Activated CD4-positive, CD25-positive, alpha-beta regulatory T cell (primary cell): ENCODE measurements at regions not wholly inside any gene's neighbourhood (a gene's known extent, or its start where the extent isn't known, plus 50 kb on each side); places are given as distances from the start of the nearest gene placed in this dataset.

Experiments
- DNase-seq, 4 experiments: peaks; one replicate each; lab custom pipeline; 2025; lab: John Stamatoyannopoulos, UW

DNA sequence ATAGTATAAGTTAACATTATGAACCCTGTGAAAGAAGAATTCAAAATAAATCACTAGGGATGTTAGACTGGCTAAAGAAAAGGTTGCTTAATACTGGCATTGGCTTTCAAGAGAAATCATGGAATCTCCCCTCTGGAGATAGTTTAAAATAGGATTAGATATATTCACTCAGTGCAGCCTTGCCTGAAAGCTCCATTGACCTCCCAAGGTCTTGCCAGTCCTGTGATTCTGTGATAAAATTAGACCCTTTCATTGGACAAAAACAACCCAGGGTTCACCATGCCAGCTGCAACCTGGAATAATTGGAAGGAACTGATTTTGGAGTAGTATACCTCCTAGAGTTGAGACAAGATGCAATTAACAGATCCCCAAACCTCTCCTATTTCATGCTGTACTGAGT, 588.1 kb upstream of the MEF2C start:
- no peak for DNase-seq

GRCh38 chr5:89470658-89471057, 587.7 kb upstream of the MEF2C start:
- DNase-seq: no peak

- no peak for DNase-seq
Observed at GRCh38 chr5:89458332-89458656, 575.3 kb upstream of the MEF2C start.

- DNase-seq: no peak
Observed at GRCh38 chr5:89457411-89458331, 574.7 kb upstream of the MEF2C start.

GRCh38 chr5:89452081-89452480, 569.1 kb upstream of the MEF2C start:
- DNase-seq: no peak

DNA sequence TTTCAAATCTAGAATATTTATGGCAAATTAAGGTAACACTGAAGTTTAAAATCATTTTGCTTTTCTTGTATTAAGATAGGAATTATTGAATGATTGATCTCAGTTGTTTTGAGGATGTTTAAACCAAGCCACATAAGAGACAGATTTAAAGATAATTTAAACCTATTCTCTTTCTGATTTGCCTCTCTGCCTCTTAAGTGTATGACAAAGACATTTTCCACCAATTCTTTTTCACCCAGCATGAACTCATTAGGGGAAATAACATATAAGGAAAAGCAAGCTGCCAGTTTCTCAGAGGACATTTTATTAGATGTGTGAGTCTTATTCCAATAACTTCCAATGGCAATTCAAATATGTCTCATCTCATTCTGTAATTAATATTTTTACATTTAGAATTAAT, 568.3 kb upstream of the MEF2C start:
- DNase-seq: no peak

GRCh38 chr5:89450149-89450538, 567.2 kb upstream of the MEF2C start:
- no peak for DNase-seq

GRCh38 chr5:89449392-89450148, 566.6 kb upstream of the MEF2C start:
- DNase-seq: no peak

DNA sequence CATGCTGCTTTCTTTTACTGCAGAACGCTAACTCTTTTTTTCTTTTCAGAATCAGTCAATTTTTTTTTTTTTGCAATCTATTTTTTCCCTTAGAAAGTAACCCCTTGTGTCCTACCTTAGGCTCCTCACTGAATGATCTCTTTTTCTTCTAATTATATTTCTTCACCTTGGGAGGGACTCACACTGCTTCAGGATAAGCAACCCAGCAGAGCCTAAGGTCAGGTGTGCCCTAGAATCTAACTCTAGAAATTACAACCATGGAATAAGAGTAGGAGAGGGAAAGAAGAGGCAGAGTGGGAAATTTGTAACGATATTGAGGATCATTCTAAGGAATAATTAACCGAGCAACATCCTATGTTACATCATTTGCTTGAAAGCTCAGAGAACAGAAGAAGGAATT, 564.0 kb upstream of the MEF2C start:
- DNase-seq: no peak

GRCh38 chr5:89445106-89445745, 562.2 kb upstream of the MEF2C start:
- no peak for DNase-seq

GRCh38 chr5:89444088-89444487, 561.1 kb upstream of the MEF2C start:
- no peak for DNase-seq

DNA sequence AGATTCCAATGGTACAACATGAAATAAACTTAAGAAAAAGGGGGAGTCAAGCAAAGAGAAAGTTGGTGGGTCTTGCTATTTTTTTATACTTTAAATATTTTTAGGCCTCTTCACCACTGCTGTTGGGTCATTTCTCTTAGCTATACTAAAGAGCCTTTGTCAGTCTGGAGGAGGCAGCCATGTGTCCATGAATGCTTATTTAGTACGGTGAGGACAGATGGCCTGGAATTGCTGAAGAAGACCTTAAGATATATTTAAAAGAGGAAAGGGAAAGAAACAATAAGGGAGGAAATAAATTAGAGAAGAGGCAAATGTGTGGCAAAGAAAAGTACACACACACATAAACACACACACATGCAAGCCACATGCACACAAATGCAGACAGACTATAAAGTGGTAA, 560.5 kb upstream of the MEF2C start:
- no peak for DNase-seq

DNA sequence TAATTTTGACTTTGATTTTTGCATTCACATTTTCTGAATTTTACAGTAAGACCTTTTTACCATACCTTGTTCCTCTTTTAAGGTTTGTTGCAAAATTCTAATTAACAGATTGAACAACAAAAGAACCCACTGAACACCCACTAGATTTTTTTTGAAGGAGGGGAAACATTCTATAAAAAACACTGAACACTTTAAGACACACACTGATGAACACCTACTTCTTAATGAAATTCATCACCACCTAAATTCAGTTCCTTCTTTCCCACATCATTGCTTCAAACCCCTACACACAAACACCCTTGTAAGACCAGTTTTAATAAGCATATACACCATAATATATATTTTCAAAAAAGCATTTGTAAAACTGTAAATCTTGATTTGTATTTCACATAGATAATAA, 559.0 kb upstream of the MEF2C start:
- no peak for DNase-seq

- no peak for DNase-seq
Observed at GRCh38 chr5:89440670-89441069, 557.7 kb upstream of the MEF2C start.

DNA sequence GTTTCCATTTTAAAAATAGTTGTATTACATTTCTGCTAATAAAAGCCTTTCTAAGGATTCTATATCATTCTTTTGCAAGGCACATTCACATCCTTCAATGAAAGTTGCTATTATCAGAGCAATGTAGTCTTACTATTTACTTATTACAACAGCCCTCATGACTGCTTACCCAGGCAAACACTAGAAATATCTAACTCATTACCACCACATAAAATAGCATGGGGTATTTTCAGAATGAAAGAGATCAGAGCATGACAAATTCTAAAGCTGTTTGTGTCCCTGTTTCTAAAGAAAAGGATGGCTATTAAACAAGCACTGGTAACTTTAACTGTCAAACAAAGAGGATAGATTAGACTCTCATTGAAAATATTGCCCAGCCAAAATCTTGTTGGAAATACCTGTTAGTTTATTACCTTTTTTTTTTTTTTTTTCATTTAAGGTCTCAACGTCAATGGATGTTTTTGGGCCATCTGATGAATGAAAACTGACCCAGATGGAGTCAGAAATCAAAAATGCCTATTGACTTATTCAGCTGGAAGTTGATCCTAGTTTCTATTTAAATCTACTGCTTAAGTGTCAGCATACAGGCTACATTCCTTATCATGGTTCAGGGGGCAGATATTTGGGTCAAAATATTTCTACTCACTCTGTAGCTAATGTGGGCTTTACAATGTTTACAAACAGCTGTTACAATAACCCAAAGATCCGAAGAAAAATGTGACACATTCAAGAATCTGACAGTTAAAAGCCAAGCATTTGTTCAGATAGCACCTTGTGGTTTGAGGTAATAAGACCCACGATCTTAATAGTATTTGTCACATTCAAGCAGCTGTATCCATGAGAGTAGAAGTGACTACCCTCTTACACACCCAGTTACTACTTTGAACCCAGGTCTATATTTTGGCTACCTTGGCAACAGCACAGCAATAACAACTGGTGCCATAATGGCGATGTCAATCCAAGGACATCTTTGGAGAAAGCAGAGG, 554.8 kb upstream of the MEF2C start:
- DNase-seq: no peak

DNA sequence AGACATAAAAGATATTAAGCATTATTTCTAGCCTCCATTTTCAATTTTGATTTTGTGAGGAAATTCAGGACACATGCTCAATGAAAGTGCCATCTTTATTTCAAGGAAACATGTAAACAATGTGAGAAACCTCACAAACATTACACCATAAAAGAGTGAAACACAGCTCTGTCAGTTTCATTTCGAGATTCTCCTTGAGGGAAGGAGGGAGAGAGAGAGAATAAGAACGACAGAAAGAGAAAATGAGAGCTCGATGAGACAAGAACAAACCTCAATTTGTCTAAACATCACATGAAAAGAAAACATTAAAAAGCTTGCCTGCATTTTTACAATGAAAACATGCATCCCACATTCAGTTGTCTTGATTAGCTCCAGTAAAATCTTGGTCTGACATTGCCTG, 553.5 kb upstream of the MEF2C start:
- no peak for DNase-seq

- DNase-seq: no peak
Observed at GRCh38 chr5:89435347-89435746, 552.4 kb upstream of the MEF2C start.

GRCh38 chr5:89428624-89429023, 545.6 kb upstream of the MEF2C start:
- no peak for DNase-seq

GRCh38 chr5:89425062-89425461, 542.1 kb upstream of the MEF2C start:
- no peak for DNase-seq

DNA sequence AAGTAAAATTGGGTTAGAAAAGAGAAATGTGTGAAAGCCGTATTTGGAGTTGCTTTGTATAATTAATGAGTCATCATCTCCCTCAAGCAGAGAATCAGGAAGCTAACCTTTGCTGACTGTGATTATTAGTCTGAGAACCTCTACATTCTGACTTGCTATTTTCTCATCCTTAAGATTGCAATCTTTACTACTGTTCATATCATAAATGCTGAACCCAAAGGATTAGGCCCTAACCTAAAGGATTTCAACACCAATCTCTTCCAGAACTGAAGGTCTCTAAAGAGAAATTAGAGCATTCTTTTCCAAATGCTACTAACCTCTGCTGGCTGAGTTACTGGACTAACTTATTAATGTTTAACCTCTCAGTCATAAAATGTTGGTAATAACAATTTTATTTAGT, 538.1 kb upstream of the MEF2C start:
- no peak for DNase-seq

DNA sequence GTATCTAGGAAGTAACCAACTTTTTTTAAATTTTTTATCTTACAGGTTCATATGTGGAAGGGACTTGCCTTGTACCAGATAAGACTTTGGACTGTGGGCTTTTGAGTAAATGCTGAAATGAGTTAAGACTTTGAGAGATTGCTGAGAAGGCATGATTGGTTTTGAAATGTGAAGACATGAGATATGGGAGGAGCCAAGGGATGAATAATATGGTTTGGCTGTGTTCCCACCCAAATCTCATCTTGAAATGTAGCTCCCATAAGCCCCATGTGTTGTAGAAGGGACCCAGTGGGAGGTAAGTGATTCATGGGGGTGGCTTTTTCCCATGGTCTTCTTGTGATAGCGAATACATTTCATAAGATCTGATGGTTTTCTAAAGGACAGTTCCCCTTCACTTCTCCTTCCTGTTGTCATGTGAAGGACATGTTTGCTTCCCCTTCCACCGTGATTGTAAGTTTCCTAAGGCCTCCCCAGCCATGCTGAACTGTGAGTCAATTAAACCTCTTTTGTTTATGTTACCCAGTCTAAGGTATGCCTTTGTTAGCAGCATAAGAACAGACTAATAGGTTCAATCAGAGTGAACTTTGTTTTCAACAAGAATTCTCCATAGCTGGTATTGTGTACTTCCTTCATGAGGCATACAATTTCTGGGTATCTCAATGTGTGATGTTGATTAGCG, 535.6 kb upstream of the MEF2C start:
- no peak for DNase-seq
